Mesodermal cell (in vitro differentiated cells): ENCODE measurements at regions not wholly inside any gene's neighbourhood (a gene's known extent, or its start where the extent isn't known, plus 50 kb on each side); places are given as distances from the start of the nearest gene placed in this dataset.

ENCODE experiments used
- H3K27ac ChIP-seq: 2 replicates; pipeline ENCODE4 v1.7.0; 2013; ENCODE audit warnings: mild to moderate bottlenecking, low read depth, low read length, moderate library complexity; ENCODE audit not compliant: severe bottlenecking
- H3K36me3 ChIP-seq: 2 replicates; pipeline ENCODE4 v1.7.1; 2013; ENCODE audit warnings: mild to moderate bottlenecking, low read length, moderate library complexity; ENCODE audit not compliant: control insufficient read depth, insufficient read depth
- H3K4me1 ChIP-seq: one replicate; pipeline ENCODE4 v1.7.1; 2013; ENCODE audit warnings: mild to moderate bottlenecking, low read length; ENCODE audit not compliant: insufficient read depth, control insufficient read depth, poor library complexity, severe bottlenecking
- H3K4me3 ChIP-seq: 2 replicates; pipeline ENCODE4 v1.7.0; 2013; ENCODE audit warnings: low read length, control low read depth, mild to moderate bottlenecking; ENCODE audit not compliant: insufficient read depth, poor library complexity, severe bottlenecking; ENCODE audit errors: extremely low read depth
- H3K9me3 ChIP-seq: 2 replicates; pipeline ENCODE4 v1.7.1; 2013; ENCODE audit warnings: mild to moderate bottlenecking, low read length, moderate library complexity; ENCODE audit not compliant: control insufficient read depth
- WGBS, 2 experiments: methylation state at CpG; one replicate each; pipeline ENCODE4 v1.1.5; 2013; ENCODE audit warnings: missing lambda C conversion rate in 2 of 2; ENCODE audit not compliant: insufficient coverage in 2 of 2; 5-methylcytosine and 5-hydroxymethylcytosine counted together

GRCh38 chr2:12043131-12043530 lies 296.7 kb downstream of the LPIN1 start:
- Histone ChIP-seq H3K4me3 (no peak overlapping the region), H3K27ac (no peak overlapping the region), H3K9me3 (peaks cover 6% of the 10 kb centered on the region), H3K4me1 (no peaks in the 10 kb centered on the region), H3K36me3 (no peaks in the 10 kb centered on the region)
- no CpG with 5 or more reads among the region's 2 CpGs for WGBS, 2 experiments

- 88 to 100% methylated on average over 7 to 8 of the region's 8 CpGs for WGBS, 2 experiments
- H3K36me3 ChIP-seq = no peaks in the 10 kb centered on the region
- H3K9me3 ChIP-seq = no peaks in the 10 kb centered on the region
- no peak overlapping the region for H3K4me3 ChIP-seq
- H3K27ac ChIP-seq = no peak overlapping the region
- H3K4me1 ChIP-seq = no peaks in the 10 kb centered on the region
Observed at GRCh38 chr2:12044857-12045256, 298.4 kb downstream of the LPIN1 start.

- Histone ChIP-seq H3K9me3 (no peaks in the 10 kb centered on the region), H3K4me3 (no peak overlapping the region), H3K36me3 (no peaks in the 10 kb centered on the region), H3K27ac (no peak overlapping the region), H3K4me1 (no peaks in the 10 kb centered on the region)
- WGBS, 2 experiments = 80 to 82% methylated on average over 5 to 8 of the region's 9 CpGs
Observed at GRCh38 chr2:12045864-12046291, 299.4 kb downstream of the LPIN1 start.

- H3K9me3 ChIP-seq = no peaks in the 10 kb centered on the region
- H3K36me3 ChIP-seq = no peaks in the 10 kb centered on the region
- H3K27ac ChIP-seq = no peak overlapping the region
- no peaks in the 10 kb centered on the region for H3K4me1 ChIP-seq
- no peak overlapping the region for H3K4me3 ChIP-seq
- 88% methylated on average over 2 of the region's 4 CpGs; no CpG with 5 or more reads in 1 of the 2 experiments for whole genome bisulfite sequencing, 2 experiments
Observed at GRCh38 chr2:12046641-12047040, 300.2 kb downstream of the LPIN1 start.

GRCh38 chr2:12047761-12048160 lies 301.3 kb downstream of the LPIN1 start:
- Histone ChIP-seq H3K36me3 (no peaks in the 10 kb centered on the region), H3K4me1 (no peaks in the 10 kb centered on the region), H3K4me3 (no peak overlapping the region), H3K27ac (no peak overlapping the region), H3K9me3 (no peaks in the 10 kb centered on the region)

GRCh38 chr2:12048550-12048949 lies 302.1 kb downstream of the LPIN1 start:
- WGBS, 2 experiments = 26 to 65% methylated on average over 2 to 4 of the region's 4 CpGs
- Histone ChIP-seq H3K9me3 (no peaks in the 10 kb centered on the region), H3K36me3 (no peaks in the 10 kb centered on the region), H3K4me1 (no peaks in the 10 kb centered on the region), H3K4me3 (no peak overlapping the region), H3K27ac (no peak overlapping the region)

- H3K4me1 ChIP-seq = no peaks in the 10 kb centered on the region
- H3K27ac ChIP-seq = no peak overlapping the region
- WGBS, 2 experiments = 100% methylated on average over 2 of the region's 6 CpGs; no CpG with 5 or more reads in 1 of the 2 experiments
- no peaks in the 10 kb centered on the region for H3K9me3 ChIP-seq
- no peaks in the 10 kb centered on the region for H3K36me3 ChIP-seq
- no peak overlapping the region for H3K4me3 ChIP-seq
Observed at GRCh38 chr2:12050396-12050795, 304.0 kb downstream of the LPIN1 start.

GRCh38 chr2:12051831-12052230 lies 305.4 kb downstream of the LPIN1 start:
- Histone ChIP-seq H3K9me3 (no peaks in the 10 kb centered on the region), H3K4me3 (no peak overlapping the region), H3K36me3 (no peaks in the 10 kb centered on the region), H3K27ac (no peak overlapping the region), H3K4me1 (no peaks in the 10 kb centered on the region)
- WGBS, 2 experiments = no CpG with 5 or more reads among the region's 2 CpGs

- H3K4me1 ChIP-seq = peaks cover 5% of the 10 kb centered on the region
- H3K36me3 ChIP-seq = no peaks in the 10 kb centered on the region
- H3K27ac ChIP-seq = no peak overlapping the region
- no peaks in the 10 kb centered on the region for H3K9me3 ChIP-seq
- H3K4me3 ChIP-seq = no peak overlapping the region
- no CpG with 5 or more reads among the region's 3 CpGs for WGBS, 2 experiments
Observed at GRCh38 chr2:12052796-12053195, 306.4 kb downstream of the LPIN1 start.

GRCh38 chr2:12054956-12055618 lies 308.7 kb downstream of the LPIN1 start:
- Histone ChIP-seq H3K36me3 (no peaks in the 10 kb centered on the region), H3K9me3 (no peaks in the 10 kb centered on the region), H3K4me1 (peaks cover 8% of the 10 kb centered on the region), H3K4me3 (no peak overlapping the region), H3K27ac (no peak overlapping the region)
- 100% methylated on average over 1 of the region's 3 CpGs for WGBS, 2 experiments

GRCh38 chr2:12057436-12058166 lies 311.2 kb downstream of the LPIN1 start:
- no peaks in the 10 kb centered on the region for H3K36me3 ChIP-seq
- H3K4me3 ChIP-seq = no peak overlapping the region
- no peaks in the 10 kb centered on the region for H3K9me3 ChIP-seq
- H3K4me1 ChIP-seq = peaks cover 8% of the 10 kb centered on the region
- WGBS, 2 experiments = 73 to 76% methylated on average over 9 to 11 of the region's 12 CpGs
- H3K27ac ChIP-seq = peak overlapping the region; percentile 16
